SK-N-SH (cell line): ENCODE measurements at regions not wholly inside any gene's neighbourhood (a gene's known extent, or its start where the extent isn't known, plus 50 kb on each side); places are given as distances from the start of the nearest gene placed in this dataset.

Experiments
- CTCF ChIA-PET: fragments of 300-600, 350-600 bp; formaldehyde crosslinking; extraction: SDS; loops from one replicate; lab custom pipeline; 2021; lab: Yijun Ruan, JAX
- POLR2A ChIA-PET: fragments of 350-600 bp; sonication (Branson Sonifier 250); formaldehyde crosslinking; extraction: SDS; loops from one replicate; lab custom pipeline; 2020; ENCODE audit warnings: antibody characterized with exemption, inconsistent platforms; lab: Yijun Ruan, JAX
- DNase-seq: peaks from one replicate; pipeline ENCODE4 v3.0.0; 2012
- H2AFZ ChIP-seq: fragments of 200-600 bp; sonication (generic); 2 replicates; pipeline ENCODE4 v1.8.1; 2016; ENCODE audit warnings: antibody characterized with exemption, mild to moderate bottlenecking, low read depth
- H3F3A ChIP-seq: fragments of 200-600 bp; sonication (generic); replicated peaks from 2 replicates; pipeline ENCODE3; 2016; ENCODE audit warnings: antibody characterized with exemption, mild to moderate bottlenecking; ENCODE audit not compliant: insufficient read depth
- H3K27ac ChIP-seq, 2 experiments: fragments of 200-500 bp in 1 of 2; fragments of 200-600 bp in 1 of 2; sonication (Bioruptor generic) in 1 of 2; sonication (generic), shearing (Covaris generic) in 1 of 2; 2 replicates each; pipeline versions ENCODE4 v1.5.1 to v1.6.1; 2014 to 2016; ENCODE audit warnings: low read depth in 2 of 2, inconsistent platforms in 1 of 2, low read length in 1 of 2, mild to moderate bottlenecking in 1 of 2, mixed read lengths in 1 of 2
- H3K27me3 ChIP-seq: fragments of 200-600 bp; sonication (generic), shearing (Covaris generic); 2 replicates; pipeline ENCODE4 v1.6.1; 2016; ENCODE audit warnings: mixed run types; ENCODE audit not compliant: insufficient read depth
- H3K36me3 ChIP-seq, 2 experiments: fragments of 200-500 bp in 1 of 2; fragments of 200-600 bp in 1 of 2; sonication (Bioruptor generic) in 1 of 2; sonication (generic) in 1 of 2; replicated peaks in 1 of 2; 2 replicates each; pipeline versions ENCODE3 to v1.5.1; 2014 to 2016; ENCODE audit warnings: low read length in 1 of 2, mild to moderate bottlenecking in 1 of 2; ENCODE audit not compliant: insufficient read depth in 2 of 2, control insufficient read depth in 1 of 2
- H3K4me1 ChIP-seq, 2 experiments: fragments of 200-500 bp in 1 of 2; fragments of 200-600 bp in 1 of 2; sonication (Bioruptor generic) in 1 of 2; sonication (generic), shearing (Covaris generic) in 1 of 2; 2 replicates each; pipeline versions ENCODE4 v1.5.1 to v1.6.1; 2014 to 2016; ENCODE audit warnings: low read depth in 1 of 2, low read length in 1 of 2, mixed run types in 1 of 2; ENCODE audit not compliant: insufficient read depth in 2 of 2, control insufficient read depth in 1 of 2
- H3K4me2 ChIP-seq: fragments of 200-600 bp; sonication (generic), shearing (Covaris generic); 2 replicates; pipeline ENCODE4 v1.6.1; 2017; ENCODE audit warnings: mixed run types
- H3K4me3 ChIP-seq, 2 experiments: fragments of 200-500 bp in 1 of 2; fragments of 200-600 bp in 1 of 2; sonication (Bioruptor generic) in 1 of 2; sonication (generic), shearing (Covaris generic) in 1 of 2; 2 replicates each; pipeline versions ENCODE4 v1.5.1 to v1.8.1; 2014 to 2016; ENCODE audit warnings: low read depth in 2 of 2, inconsistent platforms in 1 of 2, low read length in 1 of 2, mild to moderate bottlenecking in 1 of 2, mixed read lengths in 1 of 2, moderate library complexity in 1 of 2
- H3K79me2 ChIP-seq: fragments of 200-600 bp; sonication (generic); 2 replicates; pipeline ENCODE4 v1.8.1; 2017; ENCODE audit warnings: mild to moderate bottlenecking; ENCODE audit not compliant: insufficient read depth
- H3K9ac ChIP-seq: fragments of 200-600 bp; sonication (generic); 2 replicates; pipeline ENCODE4 v1.6.1; 2017; ENCODE audit warnings: mixed run types
- H3K9me2 ChIP-seq: fragments of 200-600 bp; sonication (generic); 2 replicates; pipeline ENCODE4 v1.6.1; 2017; ENCODE audit warnings: mixed run types
- H3K9me3 ChIP-seq: fragments of 200-600 bp; sonication (generic); 2 replicates; pipeline ENCODE4 v1.6.1; 2017; ENCODE audit warnings: mixed run types, mild to moderate bottlenecking, moderate library complexity
- H4K20me1 ChIP-seq: fragments of 200-600 bp; sonication (generic); 2 replicates; pipeline ENCODE4 v1.6.1; 2017; ENCODE audit warnings: mild to moderate bottlenecking, mixed run types; ENCODE audit not compliant: insufficient read depth
- CHD2 ChIP-seq: fragments of 150-350 bp; IDR thresholded peaks from 2 replicates; pipeline ENCODE4 v1.6.1; 2018; ENCODE audit warnings: low read length; ENCODE audit not compliant: partially characterized antibody
- ELF1 ChIP-seq: IDR thresholded peaks from 2 replicates; pipeline ENCODE4 v1.4.0; 2012
- EP300 ChIP-seq, 2 experiments: IDR thresholded peaks; 2 replicates each; pipeline versions ENCODE4 v1.4.0 to v1.6.1; 2012; ENCODE audit warnings: borderline replicate concordance in 1 of 2, low read depth in 1 of 2, low read length in 1 of 2
- EZH2phosphoT487 ChIP-seq: fragments of 200-600 bp; sonication (generic); IDR thresholded peaks from 2 replicates; pipeline ENCODE4 v1.6.1; 2017; ENCODE audit warnings: low read depth, mixed run types, mild to moderate bottlenecking, antibody characterized with exemption, moderate library complexity, borderline replicate concordance
- FOSL2 ChIP-seq: IDR thresholded peaks from 2 replicates; pipeline ENCODE4 v1.4.0; 2012; ENCODE audit warnings: low read depth, mild to moderate bottlenecking, moderate library complexity, borderline replicate concordance
- FOXJ3 ChIP-seq: sonication (generic); formaldehyde crosslinking; IDR thresholded peaks from 2 replicates; pipeline ENCODE4 v1.5.1; 2020; ENCODE audit warnings: mild to moderate bottlenecking, missing genetic modification reagents
- FOXM1 ChIP-seq: IDR thresholded peaks from 2 replicates; pipeline ENCODE4 v1.4.0; 2012; ENCODE audit warnings: low read depth, mild to moderate bottlenecking
- GABPA ChIP-seq: IDR thresholded peaks from 2 replicates; pipeline ENCODE4 v1.4.0; 2012; ENCODE audit warnings: low read depth, mild to moderate bottlenecking
- GATA2 ChIP-seq: sonication (generic); formaldehyde crosslinking; IDR thresholded peaks from 2 replicates; pipeline ENCODE4 v1.5.0; 2020; ENCODE audit warnings: mild to moderate bottlenecking, missing genetic modification reagents
- IRF3 ChIP-seq: fragments of 150-350 bp; IDR thresholded peaks from 2 replicates; pipeline ENCODE4 v1.6.1; 2016; ENCODE audit warnings: mild to moderate bottlenecking, low read depth, low read length
- MEF2A ChIP-seq: IDR thresholded peaks from 2 replicates; pipeline ENCODE4 v1.4.0; 2012; ENCODE audit warnings: low read depth, borderline replicate concordance
- NFIC ChIP-seq: IDR thresholded peaks from 2 replicates; pipeline ENCODE4 v1.4.0; 2012; ENCODE audit warnings: borderline replicate concordance
- NRF1 ChIP-seq: IDR thresholded peaks from 2 replicates; pipeline ENCODE4 v1.6.1; 2012; ENCODE audit warnings: low read depth, mild to moderate bottlenecking, low read length
- PBX3 ChIP-seq: IDR thresholded peaks from 2 replicates; pipeline ENCODE4; 2012
- RAD21 ChIP-seq: IDR thresholded peaks from 2 replicates; pipeline ENCODE4 v1.6.1; 2012; ENCODE audit warnings: mild to moderate bottlenecking, low read length
- RCOR1 ChIP-seq: fragments of 150-350 bp; IDR thresholded peaks from 2 replicates; pipeline ENCODE4 v1.6.1; 2017; ENCODE audit warnings: antibody characterized with exemption, low read length
- REST ChIP-seq: IDR thresholded peaks from 2 replicates; pipeline ENCODE4 v1.6.1; 2012; ENCODE audit warnings: mild to moderate bottlenecking, low read depth, low read length, moderate library complexity
- RFX5 ChIP-seq: IDR thresholded peaks from 2 replicates; pipeline ENCODE4 v1.6.1; 2012; ENCODE audit warnings: mild to moderate bottlenecking, improper control_type of control experiment, low read length
- RXRA ChIP-seq: IDR thresholded peaks from 2 replicates; pipeline ENCODE4 v1.4.0; 2012; ENCODE audit warnings: low read depth, mild to moderate bottlenecking, borderline replicate concordance
- SIN3A ChIP-seq: IDR thresholded peaks from 2 replicates; pipeline ENCODE4 v1.6.1; 2012; ENCODE audit warnings: low read depth, mild to moderate bottlenecking, low read length, moderate library complexity, borderline replicate concordance
- SMC3 ChIP-seq: IDR thresholded peaks from 2 replicates; pipeline ENCODE4 v1.6.1; 2012; ENCODE audit warnings: low read depth, low read length, improper control_type of control experiment
- TAF1 ChIP-seq: IDR thresholded peaks from 2 replicates; pipeline ENCODE4 v1.6.1; 2012; ENCODE audit warnings: low read depth, mild to moderate bottlenecking, low read length, moderate library complexity, borderline replicate concordance
- TEAD4 ChIP-seq: IDR thresholded peaks from 2 replicates; pipeline ENCODE4 v1.4.0; 2012; ENCODE audit warnings: mild to moderate bottlenecking, borderline replicate concordance; ENCODE audit not compliant: insufficient read depth
- USF1 ChIP-seq: IDR thresholded peaks from 2 replicates; pipeline ENCODE4 v1.4.0; 2012; ENCODE audit warnings: low read depth, borderline replicate concordance
- YY1 ChIP-seq: IDR thresholded peaks from 2 replicates; pipeline ENCODE4 v1.4.0; 2012; ENCODE audit warnings: low read depth, mild to moderate bottlenecking
- WGBS: methylation state at CpG from one replicate; pipeline ENCODE4 v1.1.6; 2017; ENCODE audit warnings: low lambda C conversion rate; 5-methylcytosine and 5-hydroxymethylcytosine counted together

GRCh38 chr4:33543941-33544450, 2700.3 kb downstream of the ARAP2 start:
- TF ChIP-seq NFIC = no peak
- no peak for TF ChIP-seq TEAD4
- no peak for TF ChIP-seq RAD21
- TF ChIP-seq CHD2 = no peak
- TF ChIP-seq GATA2 (CRISPR knock-in tag) = no peak
- TF ChIP-seq NRF1 = no peak
- TF ChIP-seq FOSL2 = no peak
- TF ChIP-seq PBX3 = no peak
- TF ChIP-seq GABPA = no peak
- TF ChIP-seq FOXJ3 = no peak
- no peak for TF ChIP-seq MEF2A
- TF ChIP-seq EZH2phosphoT487 = no peak
- TF ChIP-seq TAF1 = no peak
- H3K36me3 ChIP-seq = no peaks in the 10 kb centered on the region
- 54% methylated on average over 3 of the region's 3 CpGs for WGBS
- H3K27me3 ChIP-seq = no peaks in the 10 kb centered on the region
- ChIA-PET CTCF (no interaction called here), POLR2A (no interaction called here)
- 0 out of 2 replicates have a peak, but pooled peaks cover 2% of the 10 kb centered on the region for H3K9me2 ChIP-seq
- DNase-seq = no peak
- H3K4me2 ChIP-seq = no peak overlapping the region
- H3K4me1 ChIP-seq = no peaks in the 10 kb centered on the region
- no peaks in the 10 kb centered on the region for H4K20me1 ChIP-seq
- no peak overlapping the region for H3K4me3 ChIP-seq
- no peak overlapping the region for H3K9ac ChIP-seq
- no peaks in the 10 kb centered on the region for H3K79me2 ChIP-seq
- H2AFZ ChIP-seq = no peak overlapping the region
- no peaks in the 10 kb centered on the region for H3F3A ChIP-seq
- no peaks in the 10 kb centered on the region for H3K9me3 ChIP-seq
- H3K27ac ChIP-seq = no peak overlapping the region

GRCh38 chr4:33551244-33551643, 2693.1 kb downstream of the ARAP2 start:
- Histone ChIP-seq H3F3A (no peaks in the 10 kb centered on the region), H3K36me3 (no peaks in the 10 kb centered on the region), H4K20me1 (no peaks in the 10 kb centered on the region), H3K4me3 (no peak overlapping the region), H3K4me1 (no peaks in the 10 kb centered on the region), H3K79me2 (no peaks in the 10 kb centered on the region), H3K9me3 (no peaks in the 10 kb centered on the region), H3K27ac (no peak overlapping the region), H2AFZ (no peak overlapping the region), H3K27me3 (no peaks in the 10 kb centered on the region), H3K9ac (no peak overlapping the region), H3K4me2 (no peak overlapping the region), H3K9me2 (no peaks in the 10 kb centered on the region)
- 19% methylated on average over 3 of the region's 3 CpGs for WGBS
- CTCF ChIA-PET = no interaction called here
- no peak for DNase-seq
- POLR2A ChIA-PET = no interaction called here
- TF ChIP-seq RXRA (no peak), MEF2A (no peak), RFX5 (no peak), SIN3A (no peak), EZH2phosphoT487 (no peak), REST (no peak), USF1 (no peak), ELF1 (no peak), IRF3 (no peak), SMC3 (no peak), RCOR1 (no peak), YY1 (no peak), NFIC (no peak), EP300 (IDR thresholded peaks at IDR 0.05; ENCODE audit: borderline replicate concordance in 1 of 2, low read depth in 1 of 2, low read length in 1 of 2) (no peak), FOXM1 (no peak)
